HG03045 (cell line): ENCODE measurements at regions not wholly inside any gene's neighbourhood (a gene's known extent, or its start where the extent isn't known, plus 50 kb on each side); places are given as distances from the start of the nearest gene placed in this dataset.

ENCODE experiments used
- ATAC-seq: cut with Tn5 transposase; IDR thresholded peaks from one replicate; pipeline ENCODE4 v1.9.1; 2021; ENCODE audit warnings: mild to moderate bottlenecking, moderate library complexity; ENCODE audit not compliant: unreplicated experiment

- no peak for ATAC-seq
Observed at GRCh38 chr9:1653282-1653681, 361.9 kb upstream of the SMARCA2 start.

DNA sequence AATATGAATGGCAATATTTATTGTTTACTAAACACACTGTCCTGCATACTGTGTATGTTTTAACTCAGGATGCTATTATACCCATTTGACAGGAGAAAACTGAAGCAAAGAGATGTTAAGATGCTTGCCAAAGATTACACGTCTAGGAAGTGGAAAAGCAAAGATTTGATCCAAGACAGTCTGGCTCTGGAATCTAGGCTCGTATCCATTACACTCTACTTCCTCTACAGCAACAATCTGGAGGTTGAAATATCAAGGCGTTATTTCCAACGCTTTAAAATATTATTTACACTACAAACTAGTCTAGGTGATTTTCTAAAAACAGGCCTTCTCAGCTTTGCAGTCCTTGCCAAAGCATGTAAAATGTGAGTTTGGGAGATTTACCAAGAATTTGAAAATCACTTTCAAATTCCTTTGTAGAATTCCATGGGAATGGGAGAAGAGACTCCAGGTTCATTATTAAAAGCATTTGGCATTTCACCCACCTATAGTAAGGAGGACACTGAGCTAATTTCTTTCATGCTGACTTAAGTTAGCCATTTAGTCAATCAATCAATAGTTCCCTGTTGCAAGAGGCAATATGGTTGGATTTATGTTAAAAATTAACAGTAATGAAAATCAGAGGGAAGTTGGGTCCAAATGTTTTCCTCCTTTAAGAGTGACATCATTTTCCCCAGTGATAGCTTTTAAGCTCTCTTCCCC, 356.3 kb upstream of the SMARCA2 start:
- no peak for ATAC-seq

DNA sequence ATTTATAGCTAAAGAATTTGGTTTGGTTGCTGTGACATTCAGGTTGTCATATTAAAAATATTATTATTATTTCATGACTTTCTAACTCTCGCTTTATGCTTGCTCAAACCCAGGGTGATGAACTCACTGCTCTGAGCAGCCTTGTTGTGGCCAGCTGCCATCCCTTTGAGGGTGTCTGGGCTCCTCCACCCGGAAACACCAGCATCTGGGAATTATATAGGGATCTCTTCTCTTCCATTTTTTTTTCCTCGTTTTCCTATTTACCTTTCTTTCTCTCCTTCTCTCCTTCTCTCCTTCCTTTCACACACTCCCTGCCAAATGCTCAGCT, 355.8 kb upstream of the SMARCA2 start:
- no peak for ATAC-seq

GRCh38 chr9:1668441-1668840, 346.7 kb upstream of the SMARCA2 start:
- no peak for ATAC-seq

DNA sequence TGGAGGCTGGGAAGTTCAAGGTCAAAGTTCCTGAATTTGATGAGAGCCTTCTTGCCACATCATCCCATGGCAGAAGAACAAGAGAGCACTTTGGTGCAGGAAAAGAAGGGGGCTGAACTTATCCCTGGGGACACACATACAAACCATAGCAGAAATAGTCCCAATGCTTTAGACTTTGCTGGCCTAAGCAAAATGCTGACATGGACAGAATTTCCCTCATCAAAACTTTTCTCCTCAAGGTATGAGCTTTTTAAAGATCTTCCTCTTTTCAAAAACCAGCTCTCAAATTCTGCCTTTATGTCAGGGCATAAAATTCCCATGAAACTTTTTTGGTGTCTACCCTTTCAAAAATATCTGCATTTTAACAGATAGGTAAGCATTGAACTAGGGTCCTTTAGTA, 341.8 kb upstream of the SMARCA2 start:
- ATAC-seq = no peak

GRCh38 chr9:1676771-1677170, 338.4 kb upstream of the SMARCA2 start:
- ATAC-seq = no peak

- ATAC-seq = no peak
Observed at GRCh38 chr9:1683951-1684350, 331.2 kb upstream of the SMARCA2 start.

DNA sequence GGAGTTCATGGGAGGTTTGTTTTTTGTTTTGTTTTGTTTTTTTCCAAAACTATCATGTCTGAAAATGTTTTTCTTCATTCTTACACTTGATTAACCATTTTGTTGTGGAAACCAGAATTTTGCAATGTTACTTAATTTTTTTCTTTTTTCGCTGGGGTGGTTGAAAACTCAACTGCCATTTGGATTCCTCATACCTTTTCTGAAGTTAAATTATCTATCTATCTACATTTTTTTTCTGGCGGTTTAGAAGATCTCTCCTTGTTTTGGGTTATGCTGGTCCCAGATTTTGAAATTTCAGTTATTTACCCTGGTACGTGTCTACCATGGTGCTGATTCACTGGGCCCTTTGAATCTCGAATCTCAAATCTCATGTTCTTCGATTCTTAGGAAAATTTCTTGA, 316.2 kb upstream of the SMARCA2 start:
- no peak for ATAC-seq

GRCh38 chr9:1701113-1701512, 314.0 kb upstream of the SMARCA2 start:
- no peak for ATAC-seq

GRCh38 chr9:1702701-1703100, 312.4 kb upstream of the SMARCA2 start:
- ATAC-seq = no peak

- ATAC-seq = no peak
Observed at GRCh38 chr9:1707291-1707690, 307.9 kb upstream of the SMARCA2 start.

DNA sequence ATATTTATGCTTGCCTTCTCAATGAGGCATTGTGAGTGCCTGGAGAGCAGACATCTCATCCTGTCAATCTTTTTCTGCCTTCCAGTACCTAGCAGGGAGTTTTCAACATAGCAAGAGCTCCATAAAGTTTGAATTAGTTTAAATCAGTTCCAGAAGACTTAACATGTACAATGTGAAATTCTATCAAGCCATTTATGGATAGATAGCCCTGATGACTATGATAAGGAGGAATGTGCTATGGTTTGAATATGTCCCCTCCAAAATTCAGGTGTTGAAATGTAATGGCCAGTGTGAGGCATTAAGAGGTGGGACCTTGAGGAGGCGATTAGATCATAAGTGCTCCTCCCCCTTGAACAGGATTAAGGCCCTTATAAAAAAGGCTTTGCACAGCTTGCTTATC, 306.9 kb upstream of the SMARCA2 start:
- no peak for ATAC-seq

DNA sequence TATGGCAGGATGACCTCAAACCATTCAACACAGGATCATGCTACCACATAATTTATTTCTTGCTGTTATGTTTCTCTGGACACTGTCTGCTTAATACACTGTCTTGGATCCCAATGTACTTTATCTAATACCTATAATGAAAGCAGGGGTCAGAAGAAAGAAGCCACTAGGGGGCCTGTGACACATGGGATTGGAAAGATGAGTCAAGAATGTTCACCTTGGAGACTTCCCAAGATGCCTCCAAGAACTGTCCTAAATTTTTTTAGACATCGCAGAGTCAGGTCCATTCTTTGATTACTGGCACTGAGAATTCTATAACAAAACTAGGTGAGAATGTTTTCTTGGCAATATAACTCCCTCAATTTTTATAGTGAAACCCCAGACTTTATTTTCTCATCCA, 305.8 kb upstream of the SMARCA2 start:
- ATAC-seq = no peak

DNA sequence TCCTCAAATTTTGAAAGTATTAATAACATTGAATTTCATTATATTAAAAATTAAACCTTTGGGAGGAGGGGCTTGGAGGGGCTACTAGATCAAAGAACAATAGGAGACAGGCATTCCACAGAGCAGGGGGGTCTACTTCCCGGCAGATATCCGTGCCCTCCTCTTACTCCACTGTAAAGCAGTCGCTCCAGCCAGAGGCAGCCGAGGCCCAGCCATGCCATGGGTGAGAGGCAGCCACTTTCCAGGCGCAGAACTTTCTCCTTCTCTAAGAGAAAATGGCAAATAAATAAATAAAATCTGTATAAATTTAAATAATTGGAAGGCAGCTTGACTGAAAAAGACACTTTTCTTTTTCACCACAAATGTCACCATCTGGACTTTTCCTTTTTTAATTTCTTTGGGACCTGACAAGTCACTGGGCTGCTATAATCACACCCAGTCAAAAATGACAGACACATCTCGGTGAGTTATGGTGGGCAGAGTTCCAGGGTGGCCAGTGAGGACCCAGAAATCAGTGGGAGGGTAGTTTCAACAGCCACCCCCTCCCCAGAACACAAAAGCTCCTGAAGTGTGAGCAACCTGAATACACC, 302.2 kb upstream of the SMARCA2 start:
- ATAC-seq = no peak

GRCh38 chr9:1713841-1714240, 301.3 kb upstream of the SMARCA2 start:
- ATAC-seq = no peak

DNA sequence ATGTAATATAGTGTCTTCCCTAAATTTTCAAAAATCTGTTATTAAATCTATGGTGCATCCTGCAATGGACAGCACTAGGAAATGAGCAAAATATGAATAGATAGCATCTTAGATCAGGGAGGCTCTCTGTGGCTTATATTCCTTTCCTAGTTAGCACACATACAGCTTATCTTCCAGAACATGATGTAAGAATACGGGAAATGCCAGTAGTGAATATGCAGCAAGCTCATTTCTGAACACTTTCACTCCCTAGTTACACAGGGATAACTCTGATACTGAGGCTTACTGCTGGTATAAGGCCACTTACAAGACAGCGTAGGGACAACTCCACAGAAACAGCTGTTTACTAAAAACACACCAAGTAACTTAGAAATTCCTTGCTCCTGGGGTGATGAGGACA, 297.3 kb upstream of the SMARCA2 start:
- ATAC-seq = no peak

DNA sequence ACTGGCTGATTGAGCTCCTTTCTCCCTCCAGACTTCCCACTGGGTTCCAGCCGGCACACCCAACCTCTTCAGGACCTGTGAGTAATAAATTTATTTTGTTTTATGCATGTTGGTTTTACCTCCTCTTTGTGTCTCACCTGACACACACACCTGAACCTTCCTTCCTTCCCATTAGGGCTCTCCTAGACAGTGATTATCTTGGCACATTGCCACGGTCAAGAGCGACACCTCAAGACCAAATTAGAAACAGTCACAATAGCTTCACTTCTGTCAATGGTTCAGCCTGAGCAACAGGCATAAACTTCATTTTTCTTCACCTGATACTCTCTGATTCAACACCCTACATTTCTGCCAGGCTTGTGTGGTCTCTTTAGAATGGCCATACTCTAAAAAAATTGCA, 296.3 kb upstream of the SMARCA2 start:
- ATAC-seq = no peak

DNA sequence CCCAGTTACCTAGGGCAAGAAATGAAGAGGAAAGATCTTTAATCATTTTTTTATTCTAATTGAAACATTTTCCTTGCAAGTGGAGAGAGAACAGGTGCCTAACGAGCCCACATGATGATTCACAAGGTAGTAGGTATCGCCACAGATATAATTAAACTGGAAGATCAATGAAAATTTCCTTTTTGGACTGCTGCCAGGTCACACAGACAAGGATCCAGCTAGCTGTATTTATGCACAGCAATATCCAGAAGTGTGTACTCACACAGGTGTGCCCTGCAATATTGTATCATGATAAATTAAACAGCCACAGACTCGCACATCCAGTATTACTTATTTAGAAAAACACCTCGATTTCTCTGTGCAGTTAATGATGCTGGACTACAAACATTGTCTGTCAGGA, 294.0 kb upstream of the SMARCA2 start:
- ATAC-seq = no peak

DNA sequence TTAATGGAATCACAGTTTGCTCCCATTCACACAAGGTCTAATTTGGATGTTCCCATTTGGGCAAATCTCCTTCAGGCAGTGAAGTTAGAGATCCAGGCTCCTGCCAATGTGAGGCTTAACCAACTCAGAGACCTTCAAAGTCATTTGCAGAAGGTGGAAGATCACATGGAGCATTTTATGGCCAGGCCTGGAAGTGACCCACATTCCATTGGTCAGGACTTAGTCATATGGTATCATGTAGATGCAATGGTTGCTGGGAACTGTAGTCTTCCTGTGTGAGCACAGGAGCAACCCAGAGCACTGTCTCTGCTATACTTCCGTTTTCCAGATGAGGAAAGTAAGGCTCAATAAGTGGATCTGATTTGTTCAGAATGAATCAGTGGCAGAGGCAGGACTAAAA, 292.7 kb upstream of the SMARCA2 start:
- no peak for ATAC-seq

DNA sequence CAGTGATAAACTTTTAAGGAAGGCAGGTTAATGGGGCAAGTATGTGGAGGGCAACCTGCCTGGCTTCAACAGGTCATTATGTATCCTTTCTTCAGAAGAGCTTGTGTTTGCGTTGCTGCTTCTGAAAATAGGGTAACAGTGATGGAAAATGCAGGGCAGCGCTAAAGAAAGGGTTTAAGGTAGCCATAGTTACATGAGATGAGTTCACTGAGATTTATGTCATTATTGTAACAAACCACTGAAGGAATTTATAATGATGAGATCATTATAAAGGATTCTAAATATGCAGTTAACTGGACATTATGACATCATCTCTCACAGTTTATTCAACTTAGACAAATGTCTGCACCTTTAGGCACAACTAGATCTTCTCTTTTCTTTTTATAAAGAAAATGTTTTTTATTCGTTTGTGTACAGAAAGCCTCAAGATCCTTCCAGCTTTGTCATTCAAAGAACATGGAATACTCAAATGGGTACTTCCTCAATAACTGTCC, 291.6 kb upstream of the SMARCA2 start:
- no peak for ATAC-seq

DNA sequence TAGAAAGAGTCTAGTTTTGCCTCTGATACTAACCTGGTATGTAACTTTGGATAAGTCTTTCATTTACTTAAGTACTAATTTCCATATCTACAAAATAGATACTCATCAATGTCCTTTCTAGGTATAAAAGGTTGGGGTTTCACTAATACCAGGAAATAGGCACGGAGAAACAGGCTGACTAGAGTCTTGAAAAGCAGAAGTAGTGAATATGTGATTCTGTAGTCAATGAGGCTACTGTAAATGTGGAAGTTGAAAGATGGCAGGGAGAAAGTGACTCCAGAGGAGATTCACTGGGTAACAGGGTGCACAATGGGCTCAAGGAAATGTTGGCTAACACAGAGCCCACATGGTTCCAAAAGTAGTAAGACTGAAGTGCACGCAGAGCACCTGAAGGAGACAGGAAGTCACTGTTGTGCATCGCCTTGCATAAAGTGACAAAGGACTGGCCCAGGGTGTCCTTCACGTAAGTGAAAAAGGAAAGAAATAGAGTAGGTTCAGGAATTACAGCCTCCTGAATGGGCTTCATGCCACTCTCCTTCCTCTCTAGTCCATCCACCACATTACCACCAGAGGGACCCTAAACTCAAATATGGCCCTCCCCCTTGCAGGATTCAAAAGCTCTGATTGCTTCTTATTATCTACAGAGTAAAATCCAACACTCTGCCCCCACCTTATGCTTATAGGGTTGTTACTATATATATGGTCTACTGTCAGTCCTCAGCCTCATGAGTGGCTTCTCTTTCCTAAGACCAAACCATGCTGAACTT, 288.0 kb upstream of the SMARCA2 start:
- ATAC-seq = no peak

DNA sequence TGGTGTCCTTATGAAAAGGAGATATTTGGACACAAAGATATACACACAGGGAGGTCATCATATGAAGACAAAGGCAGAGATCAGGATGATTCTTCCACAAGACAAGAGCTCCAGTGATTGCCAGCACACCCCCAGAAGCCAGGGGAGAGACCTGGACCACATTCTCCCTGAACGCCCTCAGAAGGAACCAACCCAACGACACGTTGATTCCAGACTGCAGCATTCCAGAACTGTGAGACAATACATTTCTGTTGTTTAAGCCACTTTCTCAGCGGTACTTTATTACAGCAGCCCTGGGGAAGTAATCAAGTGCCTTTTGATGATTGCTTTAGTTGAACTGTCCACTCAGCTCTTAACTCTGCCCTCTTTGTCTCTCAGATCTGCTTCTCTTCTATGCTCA, 285.5 kb upstream of the SMARCA2 start:
- ATAC-seq = no peak
